GM23248 (cell line): ENCODE measurements at regions not wholly inside any gene's neighbourhood (a gene's known extent, or its start where the extent isn't known, plus 50 kb on each side); places are given as distances from the start of the nearest gene placed in this dataset.

Experiments
- DNase-seq: peaks from one replicate; pipeline ENCODE4 v3.0.0-alpha.2; 2015
- H2AFZ ChIP-seq: fragments of 200-600 bp; sonication (generic); 2 replicates; pipeline ENCODE4 v1.6.1; 2016; ENCODE audit warnings: antibody characterized with exemption
- H3F3A ChIP-seq: fragments of 200-600 bp; sonication (generic); 2 replicates; pipeline ENCODE4 v1.6.1; 2016; ENCODE audit warnings: mild to moderate bottlenecking, antibody characterized with exemption, mixed run types; ENCODE audit not compliant: insufficient read depth
- H3K27ac ChIP-seq: fragments of 200-600 bp; sonication (generic); 2 replicates; pipeline ENCODE4 v1.5.1; 2016; ENCODE audit warnings: mild to moderate bottlenecking
- H3K27me3 ChIP-seq: fragments of 200-600 bp; sonication (generic); replicated peaks from 2 replicates; pipeline ENCODE4 v1.6.1; 2016; ENCODE audit warnings: mild to moderate bottlenecking; ENCODE audit not compliant: insufficient read depth
- H3K36me3 ChIP-seq: fragments of 200-600 bp; sonication (generic); 2 replicates; pipeline ENCODE4 v1.6.1; 2016; ENCODE audit warnings: low read depth, mild to moderate bottlenecking
- H3K4me1 ChIP-seq: fragments of 200-600 bp; sonication (generic); 2 replicates; pipeline ENCODE4 v1.6.1; 2016; ENCODE audit warnings: mild to moderate bottlenecking; ENCODE audit not compliant: insufficient read depth
- H3K4me2 ChIP-seq: fragments of 200-600 bp; sonication (generic); one replicate; pipeline ENCODE4 v1.6.1; 2016; ENCODE audit warnings: mild to moderate bottlenecking; ENCODE audit not compliant: unreplicated experiment
- H3K4me3 ChIP-seq: fragments of 200-600 bp; sonication (generic); 2 replicates; pipeline ENCODE4 v1.5.1; 2016; ENCODE audit warnings: mild to moderate bottlenecking
- H3K79me2 ChIP-seq: fragments of 200-600 bp; sonication (generic); 2 replicates; pipeline ENCODE4 v1.6.1; 2016; ENCODE audit warnings: mild to moderate bottlenecking; ENCODE audit not compliant: insufficient read depth
- H3K9ac ChIP-seq: fragments of 200-600 bp; sonication (generic); 2 replicates; pipeline ENCODE4 v1.6.1; 2016; ENCODE audit warnings: mild to moderate bottlenecking
- H3K9me2 ChIP-seq: fragments of 200-600 bp; sonication (generic); 2 replicates; pipeline ENCODE4 v1.6.1; 2016; ENCODE audit warnings: mixed run types, mild to moderate bottlenecking, moderate library complexity; ENCODE audit not compliant: insufficient read depth
- H3K9me3 ChIP-seq: fragments of 200-600 bp; sonication (generic); one replicate; pipeline ENCODE4 v1.6.1; 2017; ENCODE audit warnings: low read depth
- H4K20me1 ChIP-seq: fragments of 200-600 bp; sonication (generic); 2 replicates; pipeline ENCODE4 v1.6.0; 2016; ENCODE audit not compliant: insufficient read depth
- EZH2 ChIP-seq: fragments of 200-600 bp; sonication (generic); IDR thresholded peaks from 2 replicates; pipeline ENCODE4 v1.6.1; 2018; ENCODE audit warnings: antibody characterized with exemption, mild to moderate bottlenecking; ENCODE audit not compliant: insufficient read depth, poor library complexity, severe bottlenecking
- EZH2phosphoT487 ChIP-seq: fragments of 200-600 bp; sonication (generic); IDR thresholded peaks from 2 replicates; pipeline ENCODE4 v1.6.1; 2018; ENCODE audit warnings: antibody characterized with exemption, moderate library complexity, mild to moderate bottlenecking, low read depth; ENCODE audit not compliant: insufficient read depth
- WGBS, 2 experiments: methylation state at CpG; one replicate each; pipeline ENCODE4 v1.1.6; 2015 to 2017; ENCODE audit warnings: low lambda C conversion rate in 2 of 2, low coverage in 1 of 2; ENCODE audit errors: missing lambda C conversion rate in 2 of 2; 5-methylcytosine and 5-hydroxymethylcytosine counted together
- in situ Hi-C: fragments of 300-500 bp; cut with MboI; formaldehyde crosslinking; loops from 2 replicates; pipeline ENCODE4 v1.15.0; 2020

- Histone ChIP-seq H3K4me2 (no peak overlapping the region), H3K9me3 (no peaks in the 10 kb centered on the region), H3K9me2 (no peaks in the 10 kb centered on the region), H2AFZ (no peak overlapping the region), H3K27me3 (peaks cover 44% of the 10 kb centered on the region), H3K9ac (no peak overlapping the region), H3K4me1 (no peaks in the 10 kb centered on the region), H3K4me3 (no peak overlapping the region), H3K36me3 (no peaks in the 10 kb centered on the region), H3K27ac (no peak overlapping the region), H4K20me1 (no peaks in the 10 kb centered on the region), H3K79me2 (no peaks in the 10 kb centered on the region), H3F3A (no peaks in the 10 kb centered on the region)
- TF ChIP-seq EZH2 = no peak
- TF ChIP-seq EZH2phosphoT487 = no peak
- WGBS, 2 experiments = 40 to 47% methylated on average over 7 of the region's 7 CpGs
- no peak for DNase-seq
- in situ Hi-C loops = no loop called here
Observed at GRCh38 chr2:64367444-64368232, 86.3 kb upstream of the LGALSL start.

GRCh38 chr2:64369706-64370105, 84.3 kb upstream of the LGALSL start:
- WGBS, 2 experiments = 47 to 52% methylated on average over 6 to 7 of the region's 7 CpGs
- DNase-seq = no peak
- H3K27me3 ChIP-seq = peaks cover 40% of the 10 kb centered on the region
- no peaks in the 10 kb centered on the region for H3K9me3 ChIP-seq
- no peak overlapping the region for H2AFZ ChIP-seq
- H3K9ac ChIP-seq = no peak overlapping the region
- no peaks in the 10 kb centered on the region for H3K9me2 ChIP-seq
- in situ Hi-C loops = no loop called here
- no peak overlapping the region for H3K27ac ChIP-seq
- H3K4me3 ChIP-seq = no peak overlapping the region
- H4K20me1 ChIP-seq = no peaks in the 10 kb centered on the region
- no peaks in the 10 kb centered on the region for H3K79me2 ChIP-seq
- H3K4me1 ChIP-seq = no peaks in the 10 kb centered on the region
- TF ChIP-seq EZH2phosphoT487 (no peak), EZH2 (no peak)
- H3K36me3 ChIP-seq = no peaks in the 10 kb centered on the region
- H3K4me2 ChIP-seq = no peak overlapping the region
- no peaks in the 10 kb centered on the region for H3F3A ChIP-seq

DNA sequence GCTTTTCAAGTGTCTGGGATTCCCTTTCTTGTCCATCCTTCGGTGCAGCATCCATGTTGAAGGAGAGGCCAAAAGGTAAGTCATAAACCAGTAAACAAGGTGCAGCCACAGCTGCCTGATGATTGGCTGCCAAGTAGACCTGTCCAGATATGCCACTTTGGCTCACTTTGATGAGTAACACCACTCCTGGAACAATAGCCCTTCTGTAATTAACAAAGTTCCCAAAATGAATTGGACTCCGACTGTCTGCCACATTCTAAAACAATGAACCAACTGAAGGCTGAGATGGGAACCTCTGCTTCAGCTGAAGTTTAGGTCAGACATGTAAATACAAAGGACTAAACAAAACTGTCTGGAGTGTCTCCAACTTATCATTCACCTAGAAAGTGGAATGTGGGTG, 82.2 kb upstream of the LGALSL start:
- Histone ChIP-seq H3K9me2 (no peaks in the 10 kb centered on the region), H3K27ac (no peak overlapping the region), H3K79me2 (no peaks in the 10 kb centered on the region), H3K4me2 (no peak overlapping the region), H3K4me1 (no peaks in the 10 kb centered on the region), H3K36me3 (no peaks in the 10 kb centered on the region), H3F3A (no peaks in the 10 kb centered on the region), H3K9ac (no peak overlapping the region), H4K20me1 (no peaks in the 10 kb centered on the region), H3K27me3 (peaks cover 21% of the 10 kb centered on the region; the same call in 1 of the 2 replicates), H3K9me3 (no peaks in the 10 kb centered on the region), H3K4me3 (no peak overlapping the region), H2AFZ (no peak overlapping the region)
- no peak for TF ChIP-seq EZH2
- TF ChIP-seq EZH2phosphoT487 = no peak
- no peak for DNase-seq
- in situ Hi-C loops = no loop called here
- WGBS, 2 experiments = 41 to 48% methylated on average over 2 of the region's 2 CpGs

- no peaks in the 10 kb centered on the region for H3F3A ChIP-seq
- no peak for DNase-seq
- H3K36me3 ChIP-seq = no peaks in the 10 kb centered on the region
- no peaks in the 10 kb centered on the region for H3K4me1 ChIP-seq
- H3K4me2 ChIP-seq = no peak overlapping the region
- peaks cover 5% of the 10 kb centered on the region; the same call in 1 of the 2 replicates for H3K27me3 ChIP-seq
- no peak overlapping the region for H3K27ac ChIP-seq
- no peaks in the 10 kb centered on the region for H3K9me2 ChIP-seq
- no peak overlapping the region for H3K9ac ChIP-seq
- 47 to 50% methylated on average over 4 of the region's 4 CpGs for WGBS, 2 experiments
- no peaks in the 10 kb centered on the region for H4K20me1 ChIP-seq
- no peaks in the 10 kb centered on the region for H3K9me3 ChIP-seq
- H3K79me2 ChIP-seq = no peaks in the 10 kb centered on the region
- no peak for TF ChIP-seq EZH2
- TF ChIP-seq EZH2phosphoT487 = no peak
- in situ Hi-C loops = no loop called here
- H3K4me3 ChIP-seq = no peak overlapping the region
- no peak overlapping the region for H2AFZ ChIP-seq
Observed at GRCh38 chr2:64374686-64375085, 79.3 kb upstream of the LGALSL start.
